Stimulated activated naive B cell treated with anti-CD40 and anti-IgM and Interleukin-4, amounts not matched to agents 10 μg/mL and 1 μg/mL and 100 μg/mL, for 72 hours (primary cell): ENCODE measurements at regions not wholly inside any gene's neighbourhood (a gene's known extent, or its start where the extent isn't known, plus 50 kb on each side); places are given as distances from the start of the nearest gene placed in this dataset.

ENCODE experiments used
- ATAC-seq, 2 donors: fragments of 150-1000 bp; cut with Tn5 transposase; replicated peaks; 2 replicates each; pipeline ENCODE4 v1.10.0; 2021; ENCODE audit warnings: moderate library complexity in 1 of 2
- DNase-seq: peaks from one replicate; pipeline ENCODE4 v3.0.0; 2021
- H3K27ac Mint-ChIP-seq: one replicate; pipeline ENCODE4 v1.8.0; 2022; ENCODE audit warnings: mild to moderate bottlenecking, mixed read lengths
- H3K27me3 Mint-ChIP-seq, 2 donors: one replicate each; pipeline ENCODE4 v1.8.0; 2022; ENCODE audit warnings: mixed read lengths in 2 of 2
- H3K36me3 Mint-ChIP-seq, 2 donors: one replicate each; pipeline ENCODE4 v1.8.0; 2022; ENCODE audit warnings: mixed read lengths in 2 of 2, mild to moderate bottlenecking in 1 of 2
- H3K4me1 Mint-ChIP-seq, 2 donors: one replicate each; pipeline ENCODE4 v1.8.0; 2022; ENCODE audit warnings: mixed read lengths in 2 of 2, mild to moderate bottlenecking in 1 of 2
- H3K4me3 Mint-ChIP-seq, 2 donors: one replicate each; pipeline ENCODE4 v1.8.0; 2022; ENCODE audit warnings: mild to moderate bottlenecking in 2 of 2, mixed read lengths in 2 of 2, moderate library complexity in 1 of 2
- H3K9me3 Mint-ChIP-seq, 2 donors: one replicate each; pipeline ENCODE4 v1.8.0; 2022; ENCODE audit warnings: mixed read lengths in 2 of 2, mild to moderate bottlenecking in 1 of 2

DNA sequence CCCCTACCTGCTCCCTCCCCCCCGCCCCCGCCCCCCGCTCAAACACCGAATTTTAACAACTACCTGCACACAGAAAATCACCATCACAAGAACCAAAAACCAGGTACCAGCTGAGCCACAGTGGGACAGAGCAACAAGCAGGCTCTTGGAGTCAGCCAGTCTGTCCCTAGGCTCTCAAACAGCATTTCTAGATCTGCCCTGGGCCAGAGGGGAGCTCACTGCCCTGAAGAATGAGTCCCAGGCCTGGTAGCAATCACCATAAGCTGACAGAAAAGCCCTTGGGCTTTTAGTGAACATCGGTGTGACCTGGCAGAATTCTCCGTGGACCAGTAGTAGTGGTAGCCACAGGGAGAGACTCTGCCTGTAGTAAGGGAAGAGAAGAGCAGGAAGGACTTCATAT, 58.3 kb downstream of the C11orf87 start:
- H3K27ac Mint-ChIP-seq: no peak overlapping the region
- H3K4me1 Mint-ChIP-seq: no peaks in the 10 kb centered on the region
- DNase-seq: no peak
- no peak overlapping the region for H3K4me3 Mint-ChIP-seq
- no peaks in the 10 kb centered on the region for H3K27me3 Mint-ChIP-seq
- ATAC-seq: no peak
- peaks cover 1 to 7% of the 10 kb centered on the region in 2 donors for H3K9me3 Mint-ChIP-seq
- no peaks in the 10 kb centered on the region for H3K36me3 Mint-ChIP-seq

DNA sequence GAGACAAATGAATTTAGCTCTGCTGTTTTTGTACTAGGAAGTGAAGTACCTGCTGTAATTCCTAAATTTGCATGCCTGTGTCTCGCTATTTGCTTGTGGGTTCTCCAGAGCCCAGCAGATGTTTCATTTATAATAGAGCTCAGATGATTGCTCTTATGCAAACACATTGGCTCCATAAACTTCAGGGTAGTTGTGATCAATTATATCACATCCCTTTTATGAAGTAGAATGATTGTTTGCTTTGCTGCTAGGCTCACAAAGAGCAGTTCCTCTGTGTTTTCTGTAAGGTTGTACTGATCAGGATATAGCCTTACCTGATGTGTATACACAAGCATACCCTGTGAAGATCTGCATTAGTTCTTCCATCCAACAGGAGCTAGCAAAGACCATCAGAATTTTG, 64.1 kb downstream of the C11orf87 start:
- H3K27ac Mint-ChIP-seq: no peak overlapping the region
- H3K36me3 Mint-ChIP-seq: no peaks in the 10 kb centered on the region
- no peaks in the 10 kb centered on the region for H3K27me3 Mint-ChIP-seq
- no peak overlapping the region for H3K4me3 Mint-ChIP-seq
- ATAC-seq (no peak), DNase-seq (no peak)
- peaks cover 1 to 4% of the 10 kb centered on the region in 2 donors for H3K9me3 Mint-ChIP-seq
- H3K4me1 Mint-ChIP-seq: no peaks in the 10 kb centered on the region

DNA sequence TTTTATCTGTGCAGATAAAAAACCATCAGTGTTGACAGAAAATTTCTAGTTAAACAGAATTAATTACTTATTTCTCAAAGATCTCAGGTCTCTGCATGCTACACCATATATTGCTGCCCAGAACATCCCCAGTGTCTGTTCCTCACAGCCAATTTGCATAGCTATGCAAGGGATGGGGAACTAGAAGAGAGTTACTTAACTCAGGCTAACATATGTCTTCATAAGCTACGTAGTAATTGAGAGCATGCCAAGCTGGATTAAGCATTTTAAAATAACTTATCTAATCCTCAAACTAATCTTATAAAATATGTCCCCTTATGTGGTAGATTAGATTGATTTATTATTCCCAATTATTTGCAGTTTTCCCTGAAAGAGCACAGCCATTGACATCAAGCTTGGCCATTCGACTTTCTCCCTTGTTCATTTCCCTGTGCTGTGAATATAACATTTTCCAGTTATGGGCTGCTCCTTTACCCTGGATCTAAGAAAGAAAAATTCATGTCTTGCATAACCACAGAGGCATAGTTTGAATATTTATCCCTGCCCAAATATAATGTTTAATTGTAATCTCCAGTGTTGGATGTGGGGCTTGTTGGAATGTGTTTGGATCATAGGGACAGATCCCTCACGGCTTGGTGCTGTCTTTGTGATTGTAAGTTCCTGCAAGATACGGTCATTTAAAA, 69.1 kb downstream of the C11orf87 start:
- no peaks in the 10 kb centered on the region for H3K36me3 Mint-ChIP-seq
- ATAC-seq: no peak
- no peak for DNase-seq
- H3K9me3 Mint-ChIP-seq: peaks cover 0 to 2% of the 10 kb centered on the region in 2 donors
- H3K4me1 Mint-ChIP-seq: no peaks in the 10 kb centered on the region
- H3K4me3 Mint-ChIP-seq: no peak overlapping the region
- H3K27ac Mint-ChIP-seq: no peak overlapping the region
- H3K27me3 Mint-ChIP-seq: no peaks in the 10 kb centered on the region

DNA sequence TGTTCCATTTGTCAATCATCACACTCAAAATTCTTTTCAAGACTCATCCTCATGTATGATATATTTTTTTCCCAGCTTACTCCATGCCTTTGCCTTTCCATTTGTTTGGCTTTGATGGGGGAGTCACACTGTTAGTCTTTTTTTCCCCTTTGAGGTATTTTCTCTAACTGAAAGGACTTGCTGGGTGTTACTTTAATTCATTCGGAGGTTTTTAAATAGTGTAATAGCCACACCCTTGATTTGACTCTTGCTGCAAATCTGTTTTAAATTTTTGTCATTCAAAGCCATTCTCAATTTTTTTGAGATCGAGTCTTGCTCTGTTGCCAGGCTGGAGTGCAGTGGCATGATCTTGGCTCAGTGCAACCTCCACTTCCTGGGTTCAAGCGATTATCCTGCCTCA, 84.1 kb downstream of the C11orf87 start:
- Mint-ChIP-seq H3K27me3 (no peaks in the 10 kb centered on the region), H3K36me3 (no peaks in the 10 kb centered on the region), H3K9me3 (peaks cover 0 to 3% of the 10 kb centered on the region in 2 donors), H3K4me1 (no peaks in the 10 kb centered on the region), H3K4me3 (no peak overlapping the region), H3K27ac (no peak overlapping the region)
- DNase-seq: no peak
- ATAC-seq: no peak

DNA sequence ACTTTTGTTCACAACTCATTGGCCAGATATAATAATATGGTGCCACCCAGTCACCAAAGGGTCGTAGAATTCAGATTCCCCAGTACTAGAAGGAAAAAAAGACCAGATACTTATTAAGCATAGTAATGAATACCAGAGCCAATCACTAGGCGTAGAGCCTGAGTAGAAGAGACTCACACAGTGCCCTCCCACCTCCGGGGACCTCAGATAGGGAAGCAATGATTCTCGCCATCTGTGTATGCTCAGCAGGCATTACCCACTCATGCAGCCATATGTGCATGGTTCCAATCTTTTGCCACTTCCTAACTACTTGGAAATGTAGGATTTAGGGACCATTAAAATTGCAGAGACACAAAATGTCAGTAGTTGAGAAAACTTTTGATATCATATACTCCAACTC, 85.3 kb downstream of the C11orf87 start:
- Mint-ChIP-seq H3K4me3 (no peak overlapping the region), H3K9me3 (peaks cover 0 to 3% of the 10 kb centered on the region in 2 donors), H3K27me3 (no peaks in the 10 kb centered on the region), H3K4me1 (no peaks in the 10 kb centered on the region), H3K36me3 (no peaks in the 10 kb centered on the region), H3K27ac (no peak overlapping the region)
- ATAC-seq (no peak), DNase-seq (no peak)

DNA sequence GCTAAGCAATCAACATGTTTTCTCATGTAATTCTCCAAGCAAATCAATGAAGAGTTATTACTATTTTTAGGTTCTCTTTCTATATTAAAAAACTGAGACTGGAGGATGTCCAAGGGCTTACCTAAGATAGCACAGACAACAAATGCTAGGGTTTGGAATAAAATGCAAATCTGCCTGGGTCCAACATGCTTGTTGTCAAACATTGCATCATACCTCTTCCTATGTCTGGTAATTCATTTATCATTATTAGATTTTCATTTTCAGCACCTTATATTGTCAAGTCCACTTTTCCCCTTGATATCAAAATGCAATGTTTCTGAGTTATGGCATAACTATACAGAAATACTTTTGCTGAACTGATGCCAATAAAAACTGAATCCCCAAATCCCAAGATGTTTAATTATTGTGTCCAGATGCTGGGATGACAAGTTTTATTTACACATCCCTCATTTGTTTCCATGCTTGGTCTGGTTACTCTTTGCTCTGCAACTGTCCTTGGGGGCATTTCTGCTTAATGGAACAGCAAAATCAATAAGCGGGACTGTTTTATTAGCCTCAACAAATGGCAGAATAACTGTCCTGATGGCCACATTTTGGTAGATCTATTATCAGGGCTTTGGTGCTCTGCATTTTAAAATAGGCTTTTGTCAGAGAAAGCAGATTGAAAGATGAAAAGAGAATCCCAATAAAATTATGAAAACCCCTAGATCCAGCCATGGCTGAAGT, 86.0 kb downstream of the C11orf87 start:
- no peak for ATAC-seq
- Mint-ChIP-seq H3K4me1 (no peaks in the 10 kb centered on the region), H3K36me3 (no peaks in the 10 kb centered on the region), H3K27ac (no peak overlapping the region), H3K4me3 (no peak overlapping the region), H3K27me3 (no peaks in the 10 kb centered on the region), H3K9me3 (peaks cover 0 to 3% of the 10 kb centered on the region in 2 donors)
- no peak for DNase-seq

DNA sequence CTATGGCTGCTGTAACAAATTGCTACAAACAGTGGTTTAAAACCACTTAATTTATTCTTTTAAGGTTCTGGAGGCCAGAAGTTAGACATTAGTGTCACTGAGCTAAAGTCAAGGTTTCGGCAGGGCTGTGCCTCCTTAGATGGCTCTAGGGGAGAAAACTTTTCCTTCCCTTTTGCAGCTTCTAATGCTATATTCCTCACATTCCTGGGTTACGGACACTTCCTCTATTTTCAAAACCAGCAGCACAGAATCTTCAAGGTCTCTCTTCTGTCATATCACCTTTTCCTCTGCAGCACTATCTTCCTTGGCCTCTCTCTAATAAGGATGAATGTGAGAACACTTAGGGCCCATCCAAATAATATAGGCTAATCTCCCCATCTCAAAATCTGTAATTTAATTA, 87.0 kb downstream of the C11orf87 start:
- Mint-ChIP-seq H3K27me3 (no peaks in the 10 kb centered on the region), H3K4me3 (no peak overlapping the region), H3K4me1 (no peaks in the 10 kb centered on the region), H3K27ac (no peak overlapping the region), H3K36me3 (no peaks in the 10 kb centered on the region), H3K9me3 (peaks cover 0 to 3% of the 10 kb centered on the region in 2 donors)
- ATAC-seq: no peak
- no peak for DNase-seq

DNA sequence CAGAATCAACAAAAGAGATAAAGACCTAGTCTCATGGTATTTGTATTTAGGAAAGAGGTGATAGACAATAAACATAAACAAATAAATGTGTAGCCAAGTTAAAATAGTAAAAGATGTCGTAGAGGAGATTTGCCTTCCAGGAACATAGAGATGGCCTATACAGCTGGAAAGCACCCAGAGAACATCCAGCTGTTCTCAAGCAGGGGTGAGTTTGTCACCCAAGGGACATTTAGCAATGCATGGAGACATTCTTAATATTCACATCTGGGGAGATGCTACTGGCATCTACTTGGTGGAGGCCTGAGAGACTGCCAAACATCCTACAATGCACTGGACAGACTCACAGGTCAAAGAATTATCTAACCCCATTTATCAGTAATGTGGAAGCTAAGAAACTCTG, 88.3 kb downstream of the C11orf87 start:
- no peak overlapping the region for H3K27ac Mint-ChIP-seq
- no peaks in the 10 kb centered on the region for H3K36me3 Mint-ChIP-seq
- H3K4me3 Mint-ChIP-seq: no peak overlapping the region
- DNase-seq: no peak
- H3K9me3 Mint-ChIP-seq: peaks cover 3 to 4% of the 10 kb centered on the region in 2 donors
- H3K27me3 Mint-ChIP-seq: no peaks in the 10 kb centered on the region
- no peaks in the 10 kb centered on the region for H3K4me1 Mint-ChIP-seq
- ATAC-seq: no peak

DNA sequence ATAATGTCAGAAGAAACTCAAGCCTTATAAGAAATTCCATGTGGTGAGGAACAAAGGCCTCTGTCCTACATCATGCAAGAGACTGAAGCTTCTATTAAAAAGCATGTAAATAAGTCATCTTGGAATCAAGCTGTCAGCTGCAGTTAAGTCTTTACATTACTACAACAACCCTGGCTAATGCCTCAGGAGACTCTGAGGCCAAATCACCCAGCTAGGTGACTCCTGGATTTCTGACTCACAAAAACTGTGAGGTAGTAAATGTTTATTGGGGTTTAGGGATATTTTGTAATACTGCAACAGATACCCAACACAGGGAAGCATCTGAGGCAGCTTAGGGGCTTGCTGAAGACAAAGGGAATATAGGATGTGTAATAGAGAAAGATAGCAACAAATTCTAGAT, 89.6 kb downstream of the C11orf87 start:
- Mint-ChIP-seq H3K27ac (no peak overlapping the region), H3K36me3 (no peaks in the 10 kb centered on the region), H3K4me3 (no peak overlapping the region), H3K27me3 (no peaks in the 10 kb centered on the region), H3K4me1 (no peaks in the 10 kb centered on the region), H3K9me3 (peaks cover 3 to 4% of the 10 kb centered on the region in 2 donors)
- DNase-seq (no peak), ATAC-seq (no peak)

DNA sequence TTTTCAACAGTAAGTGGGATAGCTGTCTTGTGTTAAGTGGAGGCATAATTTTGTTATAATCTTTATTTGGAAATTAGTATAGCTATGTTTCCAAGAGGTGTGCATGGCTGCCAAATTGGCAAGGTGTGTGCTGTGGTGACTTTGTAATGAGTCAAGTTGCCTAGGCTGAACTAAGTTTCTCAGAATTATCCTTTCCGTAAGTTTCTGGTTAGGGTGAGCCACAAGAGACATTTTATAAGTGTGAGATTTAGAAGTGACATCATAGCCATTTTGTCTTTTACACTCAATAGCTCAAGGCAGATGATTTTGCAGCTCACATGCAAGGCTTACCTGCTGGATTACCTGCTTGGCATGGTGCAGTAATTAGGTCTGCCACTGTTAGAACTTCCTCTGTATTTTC, 90.3 kb downstream of the C11orf87 start:
- no peaks in the 10 kb centered on the region for H3K27me3 Mint-ChIP-seq
- peaks cover 0 to 4% of the 10 kb centered on the region in 2 donors for H3K9me3 Mint-ChIP-seq
- no peak overlapping the region for H3K4me3 Mint-ChIP-seq
- ATAC-seq: no peak
- H3K36me3 Mint-ChIP-seq: no peaks in the 10 kb centered on the region
- H3K4me1 Mint-ChIP-seq: no peaks in the 10 kb centered on the region
- DNase-seq: no peak
- H3K27ac Mint-ChIP-seq: no peak overlapping the region

DNA sequence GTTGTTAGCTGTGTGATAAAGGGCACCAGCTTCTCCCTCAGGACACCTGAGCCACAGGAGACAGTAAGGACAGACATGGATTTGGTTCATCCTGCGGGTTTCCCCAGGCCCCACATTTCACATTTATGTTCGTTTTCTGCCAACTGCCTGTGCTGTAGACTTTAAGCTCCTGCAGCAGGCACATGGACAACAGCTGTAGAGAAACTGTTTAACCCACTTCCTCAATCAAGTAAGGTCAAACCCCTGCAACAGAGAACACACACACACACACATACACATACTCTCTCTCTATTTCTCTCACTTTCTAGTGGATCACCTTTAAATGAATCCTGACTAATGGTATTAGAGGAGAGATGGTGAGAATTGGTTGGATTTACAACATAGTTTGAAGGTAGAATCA, 90.7 kb downstream of the C11orf87 start:
- peaks cover 0 to 4% of the 10 kb centered on the region in 2 donors for H3K9me3 Mint-ChIP-seq
- DNase-seq: no peak

DNA sequence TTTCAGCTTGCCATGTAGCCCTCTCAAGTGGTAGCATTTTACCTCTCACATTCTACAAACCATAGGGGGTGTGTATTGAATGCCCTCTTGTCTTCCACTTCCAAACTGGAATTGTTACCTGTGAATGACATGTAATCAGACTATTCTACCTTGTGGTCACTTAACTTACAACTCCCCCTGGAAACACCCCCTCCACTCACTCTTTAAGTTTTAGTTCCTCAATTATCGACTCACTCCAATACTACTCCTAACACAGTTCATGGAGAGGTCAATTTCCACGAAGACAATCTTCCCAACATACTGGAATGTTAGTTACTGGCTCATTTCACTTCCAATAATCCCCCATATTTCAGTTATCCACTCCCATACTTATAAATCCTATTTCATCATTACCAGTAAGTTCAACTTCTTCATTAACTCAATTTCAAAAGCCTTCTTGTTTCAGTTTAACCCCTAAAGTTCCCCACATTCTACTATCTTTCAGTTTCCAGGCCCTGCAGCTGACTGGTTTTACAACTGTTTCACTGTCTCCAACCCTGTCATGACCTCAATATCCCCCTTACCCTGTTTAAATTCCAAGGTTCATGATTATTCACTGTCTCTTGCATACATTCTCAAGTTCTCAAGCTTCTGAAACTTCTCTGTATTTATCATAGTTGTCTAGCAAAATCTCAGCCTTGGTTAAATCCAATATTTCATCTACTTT, 92.5 kb downstream of the C11orf87 start:
- H3K27me3 Mint-ChIP-seq: no peaks in the 10 kb centered on the region
- no peaks in the 10 kb centered on the region for H3K36me3 Mint-ChIP-seq
- no peak for DNase-seq
- peaks cover 0 to 4% of the 10 kb centered on the region in 2 donors for H3K9me3 Mint-ChIP-seq
- no peak overlapping the region for H3K4me3 Mint-ChIP-seq
- H3K4me1 Mint-ChIP-seq: no peaks in the 10 kb centered on the region
- ATAC-seq: no peak
- H3K27ac Mint-ChIP-seq: no peak overlapping the region

More for the DNA sequence above, 90.7 kb downstream of the C11orf87 start:
- no peak overlapping the region for H3K27ac Mint-ChIP-seq
- H3K27me3 Mint-ChIP-seq: no peaks in the 10 kb centered on the region
- H3K4me3 Mint-ChIP-seq: no peak overlapping the region
- ATAC-seq: peak; percentile 33 to 52
- no peaks in the 10 kb centered on the region for H3K36me3 Mint-ChIP-seq
- no peaks in the 10 kb centered on the region for H3K4me1 Mint-ChIP-seq

DNA sequence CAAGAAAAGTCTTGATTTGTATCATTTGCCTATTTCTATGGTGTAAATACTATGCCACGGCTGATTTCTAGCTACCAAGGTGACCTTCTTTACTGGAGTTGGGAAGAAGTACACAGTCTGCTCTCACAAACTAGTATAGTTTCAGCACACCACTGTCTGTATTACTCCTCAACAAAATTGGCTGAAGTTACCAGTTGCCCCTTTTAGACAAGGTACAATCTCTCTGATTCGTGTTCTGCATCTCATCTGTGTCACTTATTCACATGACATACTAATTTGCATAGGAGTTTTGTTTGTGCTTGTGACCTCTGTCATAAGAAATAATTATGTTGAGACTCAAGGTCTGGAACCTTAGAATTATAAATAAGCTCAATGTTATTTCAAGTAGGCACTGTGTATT, 97.3 kb downstream of the C11orf87 start:
- H3K9me3 Mint-ChIP-seq: peaks cover 4 to 6% of the 10 kb centered on the region in 2 donors

DNA sequence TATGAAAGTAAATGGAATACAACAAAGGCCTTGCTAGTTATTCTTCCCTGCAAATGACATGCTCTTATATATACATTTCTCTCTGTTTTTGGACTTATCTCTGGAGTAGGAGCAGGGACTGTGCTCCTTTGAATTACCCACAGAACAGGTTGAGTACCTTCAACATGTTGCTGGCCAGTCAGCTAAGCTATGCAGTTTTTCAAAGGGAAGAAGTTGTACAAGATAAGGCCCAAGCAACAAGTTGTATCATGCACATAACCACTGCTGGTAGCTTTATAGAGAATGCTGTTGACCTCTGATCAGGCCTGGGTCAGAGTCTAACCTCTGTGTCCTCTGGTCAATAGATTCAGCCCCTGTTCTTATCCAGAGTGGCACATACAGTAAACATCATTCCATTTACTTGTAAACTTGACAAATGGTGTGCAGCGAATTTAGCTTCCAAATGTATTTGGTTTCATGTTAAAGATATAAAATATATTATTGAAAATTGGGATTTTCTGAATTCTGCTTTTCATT, 99.6 kb downstream of the C11orf87 start:
- no peak for DNase-seq
- Mint-ChIP-seq H3K4me3 (no peak overlapping the region), H3K27ac (no peak overlapping the region), H3K9me3 (peaks cover 2 to 4% of the 10 kb centered on the region in 2 donors), H3K27me3 (no peaks in the 10 kb centered on the region), H3K36me3 (no peaks in the 10 kb centered on the region), H3K4me1 (no peaks in the 10 kb centered on the region)
- no peak for ATAC-seq

More for the DNA sequence above, 97.3 kb downstream of the C11orf87 start:
- no peaks in the 10 kb centered on the region for H3K36me3 Mint-ChIP-seq
- ATAC-seq: no peak
- no peaks in the 10 kb centered on the region for H3K4me1 Mint-ChIP-seq
- H3K4me3 Mint-ChIP-seq: no peak overlapping the region
- no peak for DNase-seq
- H3K27me3 Mint-ChIP-seq: no peaks in the 10 kb centered on the region
- no peak overlapping the region for H3K27ac Mint-ChIP-seq
